ENCODE measurements at regions not wholly inside any gene's neighbourhood (a gene's known extent, or its start where the extent isn't known, plus 50 kb on each side); places are given as distances from the start of the nearest gene placed in this dataset.

DNA sequence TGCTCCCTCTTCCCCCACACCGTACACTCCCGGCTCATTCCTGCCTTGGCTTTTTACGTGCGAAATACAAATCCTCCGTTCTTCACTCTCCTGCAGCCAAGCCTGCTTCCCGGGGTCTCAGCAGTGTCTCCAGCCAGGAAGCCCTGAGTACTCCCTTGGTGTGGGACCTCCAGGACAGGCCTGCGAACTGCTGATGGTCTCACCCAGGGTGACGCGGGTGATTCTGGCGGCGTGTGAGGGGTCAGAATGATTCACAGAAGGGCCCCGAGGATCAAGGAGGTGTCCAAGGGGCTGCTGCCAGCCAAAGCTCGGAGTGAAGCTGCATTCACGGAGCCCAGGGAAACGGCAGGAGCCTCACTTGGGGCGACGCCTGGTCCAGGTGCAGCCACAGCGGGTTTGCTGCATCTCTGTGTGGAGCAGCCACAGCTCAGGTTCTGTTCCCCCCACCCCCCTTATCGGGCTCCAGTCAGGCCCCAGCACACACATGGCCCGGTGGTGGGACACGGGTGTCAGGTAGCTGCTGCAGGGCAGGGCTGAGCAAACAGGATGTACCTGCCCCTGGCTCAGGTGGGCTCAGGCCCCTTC lies 337.7 kb upstream of the MYT1L start:
- H3K27me3 ChIP-seq: no peaks in the 10 kb centered on the region
- DNase-seq (no peak), ATAC-seq (no peak)
- H3K27ac ChIP-seq: no peak overlapping the region
- H3K9me3 ChIP-seq: no peaks in the 10 kb centered on the region
- no peak overlapping the region for H3K4me3 ChIP-seq
- H3K4me1 ChIP-seq: no peaks in the 10 kb centered on the region
- no peaks in the 10 kb centered on the region for H3K36me3 ChIP-seq
- TF ChIP-seq, protein P1, sequence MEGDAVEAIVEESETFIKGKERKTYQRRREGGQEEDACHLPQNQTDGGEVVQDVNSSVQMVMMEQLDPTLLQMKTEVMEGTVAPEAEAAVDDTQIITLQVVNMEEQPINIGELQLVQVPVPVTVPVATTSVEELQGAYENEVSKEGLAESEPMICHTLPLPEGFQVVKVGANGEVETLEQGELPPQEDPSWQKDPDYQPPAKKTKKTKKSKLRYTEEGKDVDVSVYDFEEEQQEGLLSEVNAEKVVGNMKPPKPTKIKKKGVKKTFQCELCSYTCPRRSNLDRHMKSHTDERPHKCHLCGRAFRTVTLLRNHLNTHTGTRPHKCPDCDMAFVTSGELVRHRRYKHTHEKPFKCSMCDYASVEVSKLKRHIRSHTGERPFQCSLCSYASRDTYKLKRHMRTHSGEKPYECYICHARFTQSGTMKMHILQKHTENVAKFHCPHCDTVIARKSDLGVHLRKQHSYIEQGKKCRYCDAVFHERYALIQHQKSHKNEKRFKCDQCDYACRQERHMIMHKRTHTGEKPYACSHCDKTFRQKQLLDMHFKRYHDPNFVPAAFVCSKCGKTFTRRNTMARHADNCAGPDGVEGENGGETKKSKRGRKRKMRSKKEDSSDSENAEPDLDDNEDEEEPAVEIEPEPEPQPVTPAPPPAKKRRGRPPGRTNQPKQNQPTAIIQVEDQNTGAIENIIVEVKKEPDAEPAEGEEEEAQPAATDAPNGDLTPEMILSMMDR (IDR thresholded peaks at IDR 0.05): no peak
- intact Hi-C loops (cut with DNase I): no loop called here

DNA sequence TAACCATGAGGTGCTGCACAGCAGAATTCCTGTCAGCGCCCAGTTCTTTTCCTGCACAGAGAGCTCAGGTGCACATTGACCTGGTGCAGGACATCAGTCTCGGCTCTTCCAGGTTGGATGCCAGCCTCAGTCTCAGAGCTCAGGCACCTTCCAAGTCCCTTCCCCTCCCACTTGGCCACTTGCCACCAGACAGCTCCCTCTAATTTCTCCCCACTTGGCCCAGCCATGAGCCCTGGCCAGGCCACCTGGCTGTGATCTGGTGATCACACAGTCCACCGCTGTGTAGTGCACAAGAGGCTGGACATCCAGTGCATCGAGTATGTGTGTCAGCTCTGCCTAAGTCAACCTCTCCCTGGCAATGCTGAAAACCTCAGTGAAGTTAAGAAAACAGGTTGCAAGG lies 336.6 kb upstream of the MYT1L start:
- Histone ChIP-seq H3K4me3 (no peak overlapping the region), H3K27ac (no peak overlapping the region), H3K36me3 (no peaks in the 10 kb centered on the region), H3K4me1 (no peaks in the 10 kb centered on the region), H3K27me3 (no peaks in the 10 kb centered on the region), H3K9me3 (no peaks in the 10 kb centered on the region)
- no peak for ATAC-seq
- intact Hi-C loops (cut with DNase I): no loop called here
- no peak for DNase-seq
- TF ChIP-seq, protein P1 (IDR thresholded peaks at IDR 0.05): no peak

DNA sequence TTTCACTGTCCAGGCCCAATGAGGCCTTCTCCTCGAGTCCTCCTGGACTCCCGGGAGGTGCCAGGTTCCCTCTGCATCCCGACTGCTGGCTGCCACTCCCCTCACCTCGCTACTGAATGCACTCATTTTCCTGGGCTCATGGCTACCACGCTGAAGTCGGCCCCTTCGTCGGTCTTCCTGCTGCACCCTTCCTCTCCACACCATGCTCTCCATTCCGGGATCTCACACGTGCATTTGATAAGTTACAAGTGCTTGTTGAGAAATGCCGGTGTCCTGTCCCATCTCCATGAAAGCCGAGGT lies 334.7 kb upstream of the MYT1L start:
- H3K36me3 ChIP-seq: no peaks in the 10 kb centered on the region
- intact Hi-C loops (cut with DNase I): no loop called here
- ATAC-seq (no peak), DNase-seq (no peak)
- no peaks in the 10 kb centered on the region for H3K27me3 ChIP-seq
- H3K4me3 ChIP-seq: no peak overlapping the region
- no peaks in the 10 kb centered on the region for H3K4me1 ChIP-seq
- H3K27ac ChIP-seq: no peak overlapping the region
- TF ChIP-seq, protein P1 (IDR thresholded peaks at IDR 0.05): no peak
- no peaks in the 10 kb centered on the region for H3K9me3 ChIP-seq

DNA sequence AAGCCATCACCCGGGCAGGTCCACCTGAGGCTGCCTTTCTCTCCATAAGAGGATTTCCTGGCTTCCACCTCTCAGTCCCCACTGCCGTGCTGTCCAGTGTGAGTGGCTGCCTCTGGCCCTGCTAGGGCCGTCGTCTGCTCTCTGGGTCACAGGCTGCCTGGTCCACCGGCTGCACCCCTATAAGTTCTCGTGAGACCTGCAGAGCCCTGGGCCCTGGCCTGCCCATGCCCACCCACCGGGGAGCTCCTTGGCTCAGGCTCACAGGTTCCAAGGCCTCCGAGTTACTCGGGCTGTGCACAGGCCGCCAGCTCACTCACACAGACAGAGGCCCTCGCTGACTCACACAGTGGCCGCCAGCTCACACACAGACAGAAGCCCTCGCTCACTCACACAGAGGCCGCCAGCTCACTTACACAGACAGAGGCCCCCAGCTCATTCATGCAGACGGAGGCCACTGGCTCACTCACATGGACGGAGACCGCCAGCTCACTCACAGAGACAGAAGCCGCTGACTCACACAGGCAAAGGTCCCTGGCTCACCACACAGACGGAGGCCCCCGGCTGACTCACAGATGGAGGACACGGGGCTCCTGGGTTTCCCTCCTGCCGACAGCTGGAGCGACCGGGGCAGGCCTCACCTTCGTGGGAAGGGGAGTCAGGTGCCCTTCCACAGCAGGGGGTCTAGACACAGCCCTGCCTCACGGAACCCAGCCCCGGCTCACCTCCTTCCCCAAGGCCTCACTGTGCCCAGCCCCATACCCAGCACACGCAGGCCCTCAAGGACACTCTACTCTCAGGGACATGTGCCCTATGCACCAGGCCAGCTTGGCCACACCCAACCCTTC lies 334.1 kb upstream of the MYT1L start:
- H3K27me3 ChIP-seq: no peaks in the 10 kb centered on the region
- H3K36me3 ChIP-seq: no peaks in the 10 kb centered on the region
- H3K27ac ChIP-seq: no peak overlapping the region
- TF ChIP-seq, protein P1 (IDR thresholded peaks at IDR 0.05): no peak
- H3K4me3 ChIP-seq: no peak overlapping the region
- no peaks in the 10 kb centered on the region for H3K9me3 ChIP-seq
- intact Hi-C loops (cut with DNase I): no loop called here
- DNase-seq: no peak
- no peaks in the 10 kb centered on the region for H3K4me1 ChIP-seq
- no peak for ATAC-seq

DNA sequence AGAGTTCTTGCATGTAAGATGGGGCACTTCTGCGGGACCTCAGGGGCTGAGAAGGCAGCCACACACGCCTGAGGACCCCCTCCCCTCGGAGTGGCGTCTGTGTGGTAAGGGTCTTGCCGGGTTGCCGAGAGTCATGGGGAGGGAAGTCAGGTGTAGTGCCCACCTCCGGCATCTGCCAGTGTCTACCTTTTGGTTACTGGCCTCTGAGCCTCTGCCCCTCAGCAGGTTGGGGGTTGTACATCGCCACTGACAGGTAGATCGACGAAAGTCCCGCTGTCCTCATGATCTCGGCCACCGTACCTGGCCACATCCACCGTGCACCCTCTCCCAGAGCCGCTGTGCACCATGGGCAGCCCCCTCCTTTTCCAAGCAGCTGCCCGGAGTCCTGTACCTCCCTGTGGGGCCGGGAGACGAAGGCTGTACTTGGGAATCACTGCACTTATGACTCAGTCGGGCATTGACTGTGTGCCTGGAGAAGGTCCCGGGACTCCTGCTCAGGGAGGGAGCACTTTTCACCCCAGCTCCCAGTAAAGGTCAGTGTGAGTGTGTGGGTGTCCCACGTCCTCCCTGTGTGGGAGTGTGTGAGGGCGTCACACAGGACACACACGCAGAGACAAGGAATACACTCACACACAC lies 332.4 kb upstream of the MYT1L start:
- ATAC-seq: no peak
- H3K4me1 ChIP-seq: no peaks in the 10 kb centered on the region
- no peak for DNase-seq
- no peaks in the 10 kb centered on the region for H3K9me3 ChIP-seq
- H3K27ac ChIP-seq: no peak overlapping the region
- H3K27me3 ChIP-seq: no peaks in the 10 kb centered on the region
- TF ChIP-seq, protein P1 (IDR thresholded peaks at IDR 0.05): no peak
- H3K36me3 ChIP-seq: no peaks in the 10 kb centered on the region
- H3K4me3 ChIP-seq: no peak overlapping the region
- intact Hi-C loops (cut with DNase I): no loop called here

All from upper lobe of right lung (tissue), 1 donor.